DOHH2 (cell line): ENCODE measurements at regions not wholly inside any gene's neighbourhood (a gene's known extent, or its start where the extent isn't known, plus 50 kb on each side); places are given as distances from the start of the nearest gene placed in this dataset.

Source experiments
- EZH2phosphoT487 ChIP-seq: fragments of 200-600 bp; sonication (generic); IDR thresholded peaks from 2 replicates; pipeline ENCODE4 v1.6.1; 2017; ENCODE audit warnings: borderline replicate concordance, mild to moderate bottlenecking, antibody characterized with exemption, low read length, moderate library complexity, mixed read lengths
- TF ChIP-seq, protein P1 (sequence below): fragments of 200-600 bp; sonication (generic); IDR thresholded peaks from one replicate; pipeline ENCODE4 v1.5.1; 2014; ENCODE audit warnings: antibody characterized with exemption, mild to moderate bottlenecking, low read depth, low read length; ENCODE audit not compliant: poor library complexity, severe bottlenecking

- TF ChIP-seq, protein P1, sequence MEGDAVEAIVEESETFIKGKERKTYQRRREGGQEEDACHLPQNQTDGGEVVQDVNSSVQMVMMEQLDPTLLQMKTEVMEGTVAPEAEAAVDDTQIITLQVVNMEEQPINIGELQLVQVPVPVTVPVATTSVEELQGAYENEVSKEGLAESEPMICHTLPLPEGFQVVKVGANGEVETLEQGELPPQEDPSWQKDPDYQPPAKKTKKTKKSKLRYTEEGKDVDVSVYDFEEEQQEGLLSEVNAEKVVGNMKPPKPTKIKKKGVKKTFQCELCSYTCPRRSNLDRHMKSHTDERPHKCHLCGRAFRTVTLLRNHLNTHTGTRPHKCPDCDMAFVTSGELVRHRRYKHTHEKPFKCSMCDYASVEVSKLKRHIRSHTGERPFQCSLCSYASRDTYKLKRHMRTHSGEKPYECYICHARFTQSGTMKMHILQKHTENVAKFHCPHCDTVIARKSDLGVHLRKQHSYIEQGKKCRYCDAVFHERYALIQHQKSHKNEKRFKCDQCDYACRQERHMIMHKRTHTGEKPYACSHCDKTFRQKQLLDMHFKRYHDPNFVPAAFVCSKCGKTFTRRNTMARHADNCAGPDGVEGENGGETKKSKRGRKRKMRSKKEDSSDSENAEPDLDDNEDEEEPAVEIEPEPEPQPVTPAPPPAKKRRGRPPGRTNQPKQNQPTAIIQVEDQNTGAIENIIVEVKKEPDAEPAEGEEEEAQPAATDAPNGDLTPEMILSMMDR: no peak
- TF ChIP-seq EZH2phosphoT487: no peak
Measured at GRCh38 chr20:1782181-1782580, 113.0 kb upstream of the SIRPA start.
